ENCODE measurements at regions not wholly inside any gene's neighbourhood (a gene's known extent, or its start where the extent isn't known, plus 50 kb on each side); places are given as distances from the start of the nearest gene placed in this dataset.

DNA sequence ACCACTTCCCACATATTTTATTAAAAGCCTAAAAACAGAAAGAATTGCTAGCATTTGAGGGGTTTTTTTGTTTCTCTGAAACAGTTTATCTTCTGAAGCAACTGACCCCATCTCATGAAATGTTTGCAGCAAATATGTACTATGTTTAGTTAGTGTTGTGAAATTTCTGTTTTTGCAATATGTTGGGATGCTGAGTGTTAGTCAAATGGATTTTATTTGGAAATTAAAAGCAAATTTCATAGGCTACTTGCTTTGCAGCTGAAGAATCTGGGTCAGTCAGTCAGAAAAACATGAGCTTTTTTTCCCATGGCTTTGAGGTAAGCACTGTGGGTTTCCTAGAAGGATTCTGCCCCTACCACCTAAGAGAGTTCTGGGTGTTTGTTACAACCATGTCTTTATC is 184.9 kb upstream of the DKK2 start:
- no peak for DNase-seq

GRCh38 chr4:107219681-107220080 is 183.6 kb upstream of the DKK2 start:
- no peak for DNase-seq

DNA sequence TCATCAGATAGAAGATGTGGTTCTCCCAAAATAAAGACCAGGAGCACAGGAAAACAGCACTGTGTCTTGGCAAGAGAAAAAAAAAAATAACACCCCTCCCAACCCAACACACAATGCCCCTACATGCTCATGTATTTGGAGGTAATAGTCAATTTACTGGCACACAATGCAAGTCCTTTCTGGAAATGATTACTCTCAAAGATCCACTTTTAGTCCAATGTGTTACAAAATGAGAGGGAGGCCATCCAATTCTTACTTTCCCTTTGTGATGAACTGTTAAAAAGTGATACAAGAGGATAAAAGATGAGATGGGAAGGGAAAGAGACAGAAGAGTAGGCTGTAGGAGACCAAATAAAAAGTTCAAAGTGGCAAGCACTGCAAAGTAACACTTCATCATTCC is 180.3 kb upstream of the DKK2 start:
- no peak for DNase-seq

DNA sequence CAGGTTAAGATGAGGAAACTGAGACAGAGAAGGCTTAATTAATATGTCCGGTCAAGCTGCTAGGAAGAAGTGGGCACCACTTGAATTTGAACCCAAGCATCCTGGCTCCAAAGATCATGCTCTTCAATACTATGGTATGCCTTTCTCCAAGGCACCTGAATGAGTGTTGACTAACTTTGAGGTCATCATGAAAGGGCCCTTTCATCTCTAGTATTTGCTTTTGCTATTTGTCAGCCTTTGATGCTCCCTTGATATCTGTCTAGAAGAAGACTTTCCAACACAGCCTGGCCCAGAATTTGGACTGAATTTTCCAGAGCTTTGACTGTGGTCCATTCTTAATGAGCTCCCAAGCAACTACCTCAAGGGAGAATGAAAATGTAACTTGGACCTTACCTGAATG is 179.1 kb upstream of the DKK2 start:
- no peak for DNase-seq

DNA sequence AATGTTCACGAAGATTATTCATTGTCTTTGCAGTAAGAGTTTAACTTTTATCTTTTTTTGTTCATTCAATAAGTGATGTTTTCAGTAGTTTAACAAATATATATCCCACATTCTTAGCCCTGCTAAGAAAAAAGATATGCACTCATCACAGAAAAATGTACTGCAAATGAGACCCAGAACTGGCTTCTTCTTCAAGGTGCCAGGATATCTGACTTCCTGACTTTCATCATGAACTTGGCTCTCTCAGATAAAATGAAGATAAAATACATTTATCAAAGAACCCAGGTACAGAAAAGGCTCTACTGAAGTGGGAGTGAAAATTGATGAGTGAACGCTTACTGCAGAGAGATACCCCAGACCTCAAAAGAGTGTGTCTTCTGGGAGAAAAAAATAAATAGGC is 177.8 kb upstream of the DKK2 start:
- DNase-seq = no peak

- DNase-seq = no peak
These were observed 177.3 kb upstream of the DKK2 start for GRCh38 chr4:107213410-107213809.

- no peak for DNase-seq
These were observed 176.5 kb upstream of the DKK2 start for GRCh38 chr4:107212565-107212964.

DNA sequence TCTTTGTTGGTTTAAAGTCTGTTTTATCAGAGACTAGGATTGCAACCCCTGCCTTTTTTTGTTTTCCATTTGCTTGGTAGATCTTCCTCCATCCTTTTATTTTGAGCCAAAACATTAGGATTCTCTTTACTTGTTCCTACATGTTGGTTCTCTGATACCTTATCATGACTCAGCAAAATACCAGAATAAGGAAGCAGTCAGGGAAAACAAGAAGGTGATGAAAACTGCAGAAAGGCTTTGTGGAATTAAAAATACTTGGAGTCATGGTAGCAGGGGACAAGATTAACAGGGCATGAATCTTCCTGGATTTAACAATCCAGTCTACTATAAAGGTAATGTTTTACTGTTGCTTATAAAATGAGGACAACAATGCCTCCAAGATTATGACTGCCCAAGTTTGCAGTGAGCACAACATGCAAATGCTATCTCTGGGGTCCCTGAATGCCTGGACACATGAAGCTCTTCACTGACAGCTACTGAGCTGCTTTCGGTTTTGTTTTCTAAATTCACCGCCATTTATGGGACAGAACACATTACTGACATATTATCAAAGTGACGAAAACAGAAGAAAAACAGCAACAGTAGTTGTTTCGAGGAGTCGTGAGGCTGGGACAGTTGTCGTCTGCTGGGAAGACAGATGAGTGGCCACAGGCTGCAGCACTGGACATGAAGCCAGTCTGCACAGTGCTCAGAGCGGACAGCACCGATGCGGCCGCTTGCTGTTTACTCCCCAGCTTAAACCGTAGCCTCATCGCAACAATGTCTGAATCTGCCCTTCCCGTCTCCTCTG is 174.5 kb upstream of the DKK2 start:
- DNase-seq = no peak

DNA sequence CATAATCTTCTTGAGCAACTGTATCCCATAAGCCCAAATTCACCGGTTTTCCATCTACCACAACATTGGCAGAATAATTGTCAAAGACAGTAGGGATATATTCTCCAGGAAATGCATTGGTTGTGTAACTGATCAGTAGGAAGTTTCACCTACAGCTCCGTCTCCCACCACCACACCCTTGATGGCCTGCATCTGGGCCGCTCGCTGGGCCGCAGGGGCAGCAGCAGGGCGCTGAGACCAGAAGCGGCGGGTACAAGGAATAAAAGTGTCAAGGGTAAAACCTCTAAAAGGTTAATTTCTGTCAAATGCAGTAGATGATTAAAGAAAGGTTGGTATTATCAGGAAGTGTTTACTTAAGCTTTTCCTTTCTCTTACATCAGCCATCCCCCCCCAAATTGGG is 167.6 kb upstream of the DKK2 start:
- DNase-seq = no peak

GRCh38 chr4:107202744-107203143 is 166.6 kb upstream of the DKK2 start:
- no peak for DNase-seq

- no peak for DNase-seq
These were observed 161.0 kb upstream of the DKK2 start for GRCh38 chr4:107197121-107197520.

GRCh38 chr4:107196312-107196711 is 160.2 kb upstream of the DKK2 start:
- DNase-seq = no peak

DNA sequence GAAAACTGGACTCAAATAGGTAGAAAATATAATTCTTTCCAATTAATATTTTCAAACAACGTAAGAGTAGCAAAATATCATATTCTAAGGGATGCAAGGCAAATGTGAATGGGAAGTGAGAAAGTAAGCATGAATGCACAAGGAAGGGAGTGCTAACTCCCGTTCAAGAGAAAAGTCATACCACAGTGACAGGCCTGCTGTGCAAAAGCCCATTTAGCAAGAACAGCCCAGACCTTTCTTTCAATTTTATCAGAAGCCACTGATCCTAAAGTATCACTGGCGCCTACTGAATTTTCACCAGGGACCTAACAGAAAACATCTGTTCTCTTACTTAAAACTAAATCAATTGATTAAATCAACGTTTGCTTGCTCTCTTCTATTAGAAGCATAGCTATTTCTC is 157.9 kb upstream of the DKK2 start:
- no peak for DNase-seq

DNA sequence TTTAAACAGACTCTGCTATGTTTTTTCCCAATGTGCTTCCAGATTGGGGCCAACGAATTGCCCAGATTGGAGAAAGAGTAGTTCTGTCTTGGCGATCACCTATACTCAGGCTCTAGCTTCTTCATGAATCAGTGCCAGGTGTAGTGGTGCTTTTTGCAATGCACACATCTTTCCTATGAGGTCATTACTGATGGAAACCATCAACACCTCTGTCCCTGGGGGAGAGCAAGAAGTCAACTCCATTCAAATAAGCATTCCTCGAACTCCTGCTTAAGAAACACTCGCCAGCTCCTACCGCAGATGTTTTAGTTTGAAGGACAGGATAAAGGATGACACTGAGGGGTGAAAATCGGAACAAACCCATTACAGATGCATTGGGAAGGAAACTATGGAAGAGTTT is 156.5 kb upstream of the DKK2 start:
- no peak for DNase-seq

- DNase-seq = no peak
These were observed 151.0 kb upstream of the DKK2 start for GRCh38 chr4:107187091-107187490.

DNA sequence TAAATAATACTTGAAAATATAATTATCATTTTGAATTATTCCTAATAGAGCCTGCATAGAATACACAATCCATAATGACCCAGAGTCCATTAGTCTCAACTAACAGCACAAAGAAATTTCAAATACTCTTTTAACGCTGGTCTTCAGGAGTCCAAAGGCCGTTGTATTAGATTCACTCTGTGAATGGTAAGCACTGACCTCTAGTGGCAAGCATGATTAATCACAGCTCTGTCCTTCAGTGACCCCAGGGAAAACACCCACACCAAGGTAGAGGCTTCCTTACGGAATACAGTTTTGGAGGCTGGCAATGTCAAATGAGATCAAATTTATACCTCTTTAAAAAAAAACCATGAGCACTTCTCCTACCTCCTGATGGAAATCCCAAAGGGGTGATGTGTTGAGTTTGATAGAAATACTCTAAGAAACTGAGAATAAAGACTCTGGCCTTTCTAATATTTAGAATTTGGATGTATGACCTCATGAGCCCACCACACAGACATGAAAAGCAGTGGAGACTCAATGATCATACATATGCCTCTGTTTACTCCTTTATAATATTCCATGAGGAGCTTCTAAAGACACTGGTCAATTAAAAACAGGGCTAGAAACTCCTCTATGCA is 147.2 kb upstream of the DKK2 start:
- DNase-seq = no peak

DNA sequence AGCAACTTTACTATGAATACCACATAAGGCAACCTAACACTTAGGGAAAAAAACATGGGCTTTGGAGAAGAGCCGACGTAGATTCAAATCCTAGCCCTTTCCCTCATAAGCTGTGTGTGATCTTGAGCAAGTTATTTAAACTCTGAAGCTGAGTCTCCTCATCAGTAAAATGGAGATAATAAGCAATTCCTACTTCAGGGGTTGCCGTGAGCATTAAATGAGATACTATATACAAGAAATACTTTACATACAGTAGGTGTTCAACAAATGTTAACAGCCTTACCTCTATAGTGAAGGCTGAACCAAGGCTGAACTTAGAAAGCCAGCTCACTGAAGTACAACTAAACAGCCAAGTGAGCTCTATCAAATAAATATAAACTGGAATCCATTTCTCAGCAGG is 146.2 kb upstream of the DKK2 start:
- DNase-seq = no peak

DNA sequence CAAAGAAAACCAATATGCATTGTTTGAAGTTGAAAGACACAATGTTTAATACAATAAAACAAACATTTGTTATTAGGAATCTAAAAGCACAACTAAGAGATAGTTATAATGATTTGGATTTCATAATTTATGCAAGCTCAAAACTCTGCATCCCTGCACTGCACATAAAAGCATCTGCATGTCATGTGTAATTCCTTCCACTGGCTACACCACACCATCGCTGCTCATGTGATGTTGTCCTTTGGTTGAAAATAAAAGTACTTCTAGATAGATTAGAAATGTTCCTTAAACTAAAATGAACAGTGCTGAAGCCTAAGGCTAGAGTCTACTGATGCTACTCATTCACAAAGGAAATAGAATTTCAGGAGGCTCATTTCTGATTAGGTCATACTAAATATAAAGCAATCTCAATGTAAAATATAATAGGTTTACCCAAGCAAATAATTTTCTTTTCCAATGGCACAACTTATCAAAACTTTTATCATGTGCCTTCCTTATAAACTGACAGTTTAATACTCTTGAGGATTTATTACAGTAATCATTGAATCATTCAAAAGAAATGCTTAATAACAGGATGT is 130.8 kb upstream of the DKK2 start:
- DNase-seq = no peak

DNA sequence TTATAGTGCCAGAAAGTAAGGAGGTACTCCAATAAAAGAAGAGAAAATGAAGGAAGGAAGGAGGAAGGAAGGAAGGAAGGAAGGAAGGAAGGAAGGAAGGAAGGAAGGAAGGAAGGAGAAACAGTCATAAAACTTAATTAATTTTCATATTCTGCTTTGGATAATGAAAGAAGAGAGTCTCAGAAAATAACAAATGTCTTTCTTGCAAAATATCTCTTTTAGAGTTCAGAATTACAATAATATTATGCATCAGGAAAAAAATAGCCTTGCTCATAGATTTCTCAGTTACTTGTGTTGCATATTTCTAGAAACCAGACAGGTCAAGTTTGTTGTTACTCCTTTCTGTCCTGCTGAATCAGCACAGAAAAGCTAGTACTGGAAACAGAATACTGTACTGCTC is 130.1 kb upstream of the DKK2 start:
- DNase-seq = no peak

- no peak for DNase-seq
These were observed 128.9 kb upstream of the DKK2 start for GRCh38 chr4:107164962-107165475.

GRCh38 chr4:107156443-107156842 is 120.3 kb upstream of the DKK2 start:
- no peak for DNase-seq

- no peak for DNase-seq
These were observed 119.3 kb upstream of the DKK2 start for GRCh38 chr4:107155366-107155765.

GRCh38 chr4:107153956-107154355 is 117.8 kb upstream of the DKK2 start:
- DNase-seq = no peak

DNA sequence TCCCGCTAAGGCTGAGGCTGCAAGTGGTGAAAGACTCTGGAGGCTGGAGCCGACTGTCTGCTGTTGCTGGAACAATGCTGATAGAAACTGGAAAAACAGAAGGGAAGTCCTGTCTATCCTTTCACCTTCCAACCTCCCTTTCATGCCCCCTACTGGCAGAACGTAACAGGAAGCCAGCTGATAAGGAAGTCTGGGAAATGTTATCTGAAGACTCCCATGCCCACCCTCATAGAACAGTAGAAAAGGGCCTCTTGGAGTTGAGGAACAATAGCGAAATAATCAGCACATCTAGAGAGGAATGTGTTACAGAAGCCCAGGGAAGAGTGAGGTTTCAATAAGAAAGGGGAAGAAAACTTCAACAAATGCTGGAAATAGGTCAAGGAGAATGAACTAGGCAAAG is 117.1 kb upstream of the DKK2 start:
- no peak for DNase-seq
